Omental fat pad (tissue), 3 donors: ENCODE measurements at regions not wholly inside any gene's neighbourhood (a gene's known extent, or its start where the extent isn't known, plus 50 kb on each side); places are given as distances from the start of the nearest gene placed in this dataset.
"Not testable (repeated sequence)": the region's sequence is repeated elsewhere in the genome, so short reads cannot be mapped to it uniquely, and the experiment has no call there.

Source experiments
- ATAC-seq: fragments of 150-250 bp; one replicate; pipeline ENCODE4 v1.9.1; 2016; ENCODE audit warnings: mild to moderate bottlenecking, moderate library complexity; ENCODE audit not compliant: low FRiP score
- DNase-seq: peaks from one replicate; pipeline ENCODE4 v3.0.0-alpha.2; 2019; ENCODE audit warnings: low spot score
- TF ChIP-seq, protein P1 (sequence below), 3 donors: fragments of 450-650 bp; IDR thresholded peaks; one replicate each; pipeline ENCODE4 v1.5.1; 2016 to 2017; ENCODE audit warnings: antibody characterized with exemption in 3 of 3, mild to moderate bottlenecking in 3 of 3, moderate library complexity in 2 of 3

GRCh38 chr6:804771-805170, 111.8 kb upstream of the EXOC2 start:
- ATAC-seq: no peak
- no peak for DNase-seq
- TF ChIP-seq, protein P1, sequence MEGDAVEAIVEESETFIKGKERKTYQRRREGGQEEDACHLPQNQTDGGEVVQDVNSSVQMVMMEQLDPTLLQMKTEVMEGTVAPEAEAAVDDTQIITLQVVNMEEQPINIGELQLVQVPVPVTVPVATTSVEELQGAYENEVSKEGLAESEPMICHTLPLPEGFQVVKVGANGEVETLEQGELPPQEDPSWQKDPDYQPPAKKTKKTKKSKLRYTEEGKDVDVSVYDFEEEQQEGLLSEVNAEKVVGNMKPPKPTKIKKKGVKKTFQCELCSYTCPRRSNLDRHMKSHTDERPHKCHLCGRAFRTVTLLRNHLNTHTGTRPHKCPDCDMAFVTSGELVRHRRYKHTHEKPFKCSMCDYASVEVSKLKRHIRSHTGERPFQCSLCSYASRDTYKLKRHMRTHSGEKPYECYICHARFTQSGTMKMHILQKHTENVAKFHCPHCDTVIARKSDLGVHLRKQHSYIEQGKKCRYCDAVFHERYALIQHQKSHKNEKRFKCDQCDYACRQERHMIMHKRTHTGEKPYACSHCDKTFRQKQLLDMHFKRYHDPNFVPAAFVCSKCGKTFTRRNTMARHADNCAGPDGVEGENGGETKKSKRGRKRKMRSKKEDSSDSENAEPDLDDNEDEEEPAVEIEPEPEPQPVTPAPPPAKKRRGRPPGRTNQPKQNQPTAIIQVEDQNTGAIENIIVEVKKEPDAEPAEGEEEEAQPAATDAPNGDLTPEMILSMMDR (IDR thresholded peaks at IDR 0.05): no peak

GRCh38 chr6:804317-804716, 111.4 kb upstream of the EXOC2 start:
- TF ChIP-seq, protein P1 (IDR thresholded peaks at IDR 0.05): no peak
- ATAC-seq (no peak), DNase-seq (no peak)

GRCh38 chr6:803191-803977, 110.4 kb upstream of the EXOC2 start:
- DNase-seq (no peak), ATAC-seq (no peak)
- TF ChIP-seq, protein P1 (IDR thresholded peaks at IDR 0.05): no peak

DNA sequence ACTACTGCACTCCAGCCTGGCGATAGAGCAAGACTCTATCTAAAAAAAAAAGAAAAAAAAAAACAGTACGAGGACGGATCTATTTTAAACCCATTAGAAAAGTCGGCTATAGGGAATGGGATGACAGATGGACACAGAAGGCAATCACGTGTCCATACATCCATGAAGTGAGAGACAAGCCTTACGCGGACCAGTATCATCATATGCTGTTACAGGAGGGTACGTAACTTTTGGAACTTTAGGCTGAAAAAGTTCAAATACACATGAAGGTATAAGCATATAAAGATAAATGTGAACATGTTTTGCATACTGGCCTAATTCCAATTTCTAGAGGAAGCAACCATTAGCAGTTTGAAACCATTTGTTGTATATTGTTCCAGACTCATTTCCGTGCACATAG, 109.8 kb upstream of the EXOC2 start:
- DNase-seq (no peak), ATAC-seq (no peak)
- TF ChIP-seq, protein P1 (IDR thresholded peaks at IDR 0.05): no peak

GRCh38 chr6:802223-802622, 109.3 kb upstream of the EXOC2 start:
- not testable (repeated sequence) for DNase-seq, ATAC-seq

DNA sequence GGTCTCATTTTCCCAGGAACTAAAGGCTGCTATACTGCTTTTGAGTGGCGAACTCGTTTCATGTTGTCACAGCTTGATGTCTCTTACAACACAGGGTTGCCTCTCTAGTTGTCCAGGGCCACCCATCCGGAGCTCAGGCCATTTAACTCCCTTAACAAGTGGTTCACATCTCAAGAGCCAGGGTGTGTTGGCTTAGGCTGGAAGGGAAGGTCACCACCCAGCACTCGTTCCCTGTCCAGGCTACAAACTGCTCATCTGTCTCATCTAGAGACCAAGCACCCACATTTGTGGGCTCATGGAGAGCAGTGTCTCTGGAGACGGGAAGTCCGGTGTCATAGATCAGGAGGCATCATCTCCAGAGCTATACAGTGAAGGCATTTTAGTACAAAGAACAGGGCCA, 106.8 kb upstream of the EXOC2 start:
- ATAC-seq (no peak), DNase-seq (no peak)
- TF ChIP-seq, protein P1 (IDR thresholded peaks at IDR 0.05): no peak

DNA sequence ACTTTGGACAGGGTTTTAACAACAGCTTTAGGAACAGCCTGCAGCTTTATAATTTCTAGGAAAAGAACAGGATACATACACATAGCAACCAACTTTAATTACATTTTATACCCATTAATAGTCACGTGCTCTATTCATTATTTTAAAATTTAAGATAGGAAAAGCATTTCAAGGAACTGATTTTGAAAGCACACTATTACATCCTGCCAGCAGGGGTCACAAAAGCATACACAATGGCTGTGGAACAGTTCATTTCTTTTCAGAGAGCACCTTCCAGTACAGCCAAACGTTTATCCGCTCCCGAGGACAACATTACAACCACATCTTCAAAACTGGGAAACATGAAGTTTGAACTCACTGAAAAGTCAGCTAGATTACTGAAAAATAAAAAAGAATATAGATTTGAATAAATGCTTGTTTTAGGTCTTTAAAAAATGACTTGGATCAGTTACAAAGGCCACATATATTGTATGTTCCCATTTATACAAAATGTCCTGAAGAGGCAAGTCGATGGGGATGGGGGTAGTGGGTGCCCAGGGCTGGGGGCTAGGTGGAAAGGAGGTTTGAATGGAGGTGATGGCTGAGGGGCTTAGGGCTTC, 104.6 kb upstream of the EXOC2 start:
- TF ChIP-seq, protein P1 (IDR thresholded peaks at IDR 0.05): peak in 2 of 3 donors; percentile 9 to 61
- peak; percentile 64 for ATAC-seq
- no peak for DNase-seq
